ENCODE measurements at regions not wholly inside any gene's neighbourhood (a gene's known extent, or its start where the extent isn't known, plus 50 kb on each side); places are given as distances from the start of the nearest gene placed in this dataset.

GRCh38 chr2:221791844-221792243, 219.7 kb upstream of the EPHA4 start:
- TF ChIP-seq CTCF (IDR thresholded peaks at IDR 0.05) (no peak), POLR2A (IDR thresholded peaks at IDR 0.05) (no peak)
